K562 (cell line): ENCODE measurements at regions not wholly inside any gene's neighbourhood (a gene's known extent, or its start where the extent isn't known, plus 50 kb on each side); places are given as distances from the start of the nearest gene placed in this dataset.

Source experiments
- ETV6 ChIP-seq, 3 experiments: fragments of 150-350 bp in 1 of 3; sonication (generic) in 1 of 3; formaldehyde crosslinking in 1 of 3; IDR thresholded peaks; 2 replicates each; pipeline versions ENCODE4 v1.6.1 to v1.8.0; 2014 to 2022; ENCODE audit warnings: borderline replicate concordance in 2 of 3, low read depth in 2 of 3, antibody characterized with exemption in 1 of 3, low read length in 1 of 3, mild to moderate bottlenecking in 1 of 3, missing genetic modification reagents in 1 of 3
- RFX1 ChIP-seq: fragments of 450-650 bp; IDR thresholded peaks from 2 replicates; pipeline ENCODE4 v1.6.1; 2016; ENCODE audit warnings: mild to moderate bottlenecking, moderate library complexity
- SMARCA5 ChIP-seq: fragments of 450-650 bp; IDR thresholded peaks from 2 replicates; pipeline ENCODE4 v1.6.1; 2016
- ZNF354B ChIP-seq: fragments of 250-450 bp; sonication (Bioruptor Pico); IDR thresholded peaks from 2 replicates; pipeline ENCODE4 v1.4.0; 2020

- no peak for TF ChIP-seq SMARCA5
- no peak for TF ChIP-seq RFX1
- no peak for TF ChIP-seq ZNF354B (CRISPR knock-in tag)
- TF ChIP-seq ETV6 (IDR thresholded peaks at IDR 0.05; ENCODE audit: borderline replicate concordance in 1 of 2, low read depth in 2 of 2, low read length in 1 of 2), result no peak
- no peak for TF ChIP-seq ETV6 (CRISPR knock-in tag; IDR thresholded peaks at IDR 0.05; ENCODE audit: borderline replicate concordance)
These were observed 334.7 kb downstream of the OSTF1 start for GRCh38 chr9:75422944-75423522.
